Stomach (tissue), 4 donors: ENCODE measurements at regions not wholly inside any gene's neighbourhood (a gene's known extent, or its start where the extent isn't known, plus 50 kb on each side); places are given as distances from the start of the nearest gene placed in this dataset.

ENCODE experiments used
- CTCF ChIP-seq, 7 experiments: fragments of 450-650 bp in 4 of 7; fragments of 200-600 bp in 3 of 7; sonication (generic) in 3 of 7; IDR thresholded peaks; one replicate each; pipeline ENCODE4 v1.5.1; 2016 to 2019; ENCODE audit warnings: antibody characterized with exemption in 7 of 7, control low read depth in 2 of 7, mild to moderate bottlenecking in 1 of 7
- POLR2A ChIP-seq, 4 donors: fragments of 450-650 bp; IDR thresholded peaks; one replicate each; pipeline ENCODE4 v1.6.1; 2016; ENCODE audit warnings: antibody characterized with exemption in 4 of 4, control low read depth in 2 of 4, mild to moderate bottlenecking in 1 of 4, moderate library complexity in 1 of 4
- POLR2AphosphoS5 ChIP-seq, 3 donors: sonication (generic); formaldehyde crosslinking; IDR thresholded peaks; one replicate each; pipeline ENCODE4 v1.6.1; 2016; ENCODE audit warnings: antibody characterized with exemption in 3 of 3

GRCh38 chr21:15415541-15416261, 314.1 kb upstream of the USP25 start:
- no peak for TF ChIP-seq CTCF (IDR thresholded peaks at IDR 0.05)
- no peak for TF ChIP-seq POLR2A (IDR thresholded peaks at IDR 0.05)
- TF ChIP-seq POLR2AphosphoS5 (IDR thresholded peaks at IDR 0.05), result no peak
